Fibroblast of the aortic adventitia (primary cell): ENCODE measurements at regions not wholly inside any gene's neighbourhood (a gene's known extent, or its start where the extent isn't known, plus 50 kb on each side); places are given as distances from the start of the nearest gene placed in this dataset.
"Not testable (repeated sequence)": the region's sequence is repeated elsewhere in the genome, so short reads cannot be mapped to it uniquely, and the experiment has no call there.

ENCODE experiments used
- DNase-seq: peaks from one replicate; pipeline ENCODE4 v3.0.0-alpha.2; 2010; ENCODE audit warnings: low read depth
- H3K4me3 ChIP-seq: 2 replicates; pipeline ENCODE4 v1.5.1; 2011; ENCODE audit warnings: low read depth, mild to moderate bottlenecking, control low read depth, low read length, moderate library complexity
- CTCF ChIP-seq: IDR thresholded peaks from 2 replicates; pipeline ENCODE4 v1.5.1; 2011; ENCODE audit warnings: mild to moderate bottlenecking, low read length, control low read depth, inconsistent platforms; ENCODE audit not compliant: insufficient read depth

GRCh38 chr2:15693926-15694588, 102.4 kb downstream of the DDX1 start:
- TF ChIP-seq CTCF, result no peak
- DNase-seq, result no peak

GRCh38 chr2:15694589-15694986, 102.9 kb downstream of the DDX1 start:
- no peak for DNase-seq
- TF ChIP-seq CTCF, result no peak
- H3K4me3 ChIP-seq, result no peak overlapping the region

More at GRCh38 chr2:15693926-15694588, 102.4 kb downstream of the DDX1 start:
- H3K4me3 ChIP-seq, result no peak overlapping the region

GRCh38 chr2:15695582-15696330, 104.1 kb downstream of the DDX1 start:
- no peak for TF ChIP-seq CTCF
- H3K4me3 ChIP-seq, result no peak overlapping the region
- DNase-seq, result no peak

- H3K4me3 ChIP-seq, DNase-seq: not testable (repeated sequence)
Measured at GRCh38 chr2:15696606-15697170, 105.0 kb downstream of the DDX1 start.

GRCh38 chr2:15700131-15700530, 108.5 kb downstream of the DDX1 start:
- no peak for TF ChIP-seq CTCF
- no peak overlapping the region for H3K4me3 ChIP-seq
- no peak for DNase-seq

- no peak for TF ChIP-seq CTCF
- no peak for DNase-seq
- no peak overlapping the region for H3K4me3 ChIP-seq
Measured at GRCh38 chr2:15700599-15701340, 109.1 kb downstream of the DDX1 start.
